ENCODE measurements at regions not wholly inside any gene's neighbourhood (a gene's known extent, or its start where the extent isn't known, plus 50 kb on each side); places are given as distances from the start of the nearest gene placed in this dataset.

GRCh38 chr15:94535298-94536048 is 304.1 kb downstream of the MCTP2 start:
- no peak for DNase-seq

GRCh38 chr15:94536549-94536948 is 305.2 kb downstream of the MCTP2 start:
- no peak for DNase-seq

GRCh38 chr15:94538280-94538679 is 306.9 kb downstream of the MCTP2 start:
- DNase-seq, result no peak

- no peak for DNase-seq
Measured at GRCh38 chr15:94542391-94542790, 311.0 kb downstream of the MCTP2 start.

- no peak for DNase-seq
Measured at GRCh38 chr15:94546808-94547207, 315.4 kb downstream of the MCTP2 start.

- no peak for DNase-seq
Measured at GRCh38 chr15:94547711-94548110, 316.4 kb downstream of the MCTP2 start.

- DNase-seq, result no peak
Measured at GRCh38 chr15:94555841-94556519, 324.6 kb downstream of the MCTP2 start.

GRCh38 chr15:94561036-94561689 is 329.8 kb downstream of the MCTP2 start:
- no peak for DNase-seq

GRCh38 chr15:94563456-94563855 is 332.1 kb downstream of the MCTP2 start:
- no peak for DNase-seq

- peak in 1 of 2 experiments; percentile 13 for DNase-seq
Measured at GRCh38 chr15:94576889-94577533, 345.6 kb downstream of the MCTP2 start.

- no peak for DNase-seq
Measured at GRCh38 chr15:94579286-94579685, 347.9 kb downstream of the MCTP2 start.

GRCh38 chr15:94580211-94580885 is 349.0 kb downstream of the MCTP2 start:
- DNase-seq, result no peak

- DNase-seq, result peak in 1 of 2 experiments; percentile 11
Measured at GRCh38 chr15:94582368-94582767, 351.0 kb downstream of the MCTP2 start.

- DNase-seq, result no peak
Measured at GRCh38 chr15:94584833-94585244, 353.5 kb downstream of the MCTP2 start.

- no peak for DNase-seq
Measured at GRCh38 chr15:94586099-94586498, 354.7 kb downstream of the MCTP2 start.

GRCh38 chr15:94587113-94587512 is 355.8 kb downstream of the MCTP2 start:
- no peak for DNase-seq

- no peak for DNase-seq
Measured at GRCh38 chr15:94588993-94589392, 357.6 kb downstream of the MCTP2 start.

- DNase-seq, result no peak
Measured at GRCh38 chr15:94592495-94592894, 361.1 kb downstream of the MCTP2 start.

- DNase-seq, result no peak
Measured at GRCh38 chr15:94596707-94597106, 365.3 kb downstream of the MCTP2 start.

- DNase-seq, result no peak
Measured at GRCh38 chr15:94600505-94600904, 369.1 kb downstream of the MCTP2 start.

GRCh38 chr15:94602754-94603470 is 371.6 kb downstream of the MCTP2 start:
- DNase-seq, result no peak

- no peak for DNase-seq
Measured at GRCh38 chr15:94606286-94606685, 374.9 kb downstream of the MCTP2 start.

Data from SHP77 (cell line).